PC-9 (cell line): ENCODE measurements at regions not wholly inside any gene's neighbourhood (a gene's known extent, or its start where the extent isn't known, plus 50 kb on each side); places are given as distances from the start of the nearest gene placed in this dataset.
"Not testable (repeated sequence)": the region's sequence is repeated elsewhere in the genome, so short reads cannot be mapped to it uniquely, and the experiment has no call there.

Experiments
- BruUV-seq: library from RNA; stranded (reverse); fragments of 400-500 nt; replicated peaks from 2 replicates; lab custom pipeline; 2021; lab: Mats Ljungman, UMichigan
- CTCF ChIA-PET: fragments of 300-600 bp; sonication (Branson Sonifier 250); formaldehyde crosslinking; loops from one replicate; lab custom pipeline; 2022; ENCODE audit warnings: antibody characterized with exemption; lab: Charles Lee
- POLR2A ChIA-PET: fragments of 300-600 bp; sonication (Branson Sonifier 250); formaldehyde crosslinking; loops from one replicate; lab custom pipeline; 2022; ENCODE audit warnings: antibody characterized with exemption; ENCODE audit not compliant: unreplicated experiment; lab: Charles Lee
- DNase-seq, 2 experiments: peaks; one replicate each; pipeline versions ENCODE4 v3.0.0 to v3.0.0-alpha.2; 2015 to 2022; ENCODE audit warnings: mixed read lengths in 1 of 2
- H2AFZ ChIP-seq: fragments of 200-600 bp; sonication (generic); 2 replicates; pipeline ENCODE4 v1.8.1; 2017; ENCODE audit warnings: antibody characterized with exemption
- H3F3A ChIP-seq: fragments of 200-600 bp; sonication (generic); 2 replicates; pipeline ENCODE4 v1.8.1; 2017; ENCODE audit warnings: antibody characterized with exemption, mild to moderate bottlenecking, low read depth; ENCODE audit not compliant: insufficient read depth
- H3K27ac ChIP-seq: fragments of 200-600 bp; sonication (generic); 2 replicates; pipeline ENCODE4 v1.6.1; 2016; ENCODE audit warnings: mixed run types
- H3K27me3 ChIP-seq: fragments of 200-600 bp; sonication (generic); 2 replicates; pipeline ENCODE4 v1.6.1; 2016; ENCODE audit warnings: low read depth, mixed run types; ENCODE audit not compliant: insufficient read depth
- H3K36me3 ChIP-seq: fragments of 200-600 bp; sonication (generic); 2 replicates; pipeline ENCODE4 v1.6.1; 2016; ENCODE audit warnings: low read depth, mixed run types
- H3K4me1 ChIP-seq: fragments of 200-600 bp; sonication (generic); replicated peaks from 2 replicates; pipeline ENCODE4 v1.6.1; 2016; ENCODE audit warnings: mixed run types; ENCODE audit not compliant: insufficient read depth
- H3K4me2 ChIP-seq: fragments of 200-600 bp; sonication (generic); 2 replicates; pipeline ENCODE4 v1.6.1; 2017; ENCODE audit warnings: mixed run types
- H3K4me3 ChIP-seq: fragments of 200-600 bp; sonication (generic); 2 replicates; pipeline ENCODE4 v1.6.1; 2016; ENCODE audit warnings: mixed run types
- H3K79me2 ChIP-seq: fragments of 200-600 bp; sonication (generic); 2 replicates; pipeline ENCODE4 v1.6.1; 2017; ENCODE audit warnings: low read depth, mixed run types
- H3K9me2 ChIP-seq: fragments of 200-600 bp; sonication (generic); 2 replicates; pipeline ENCODE4 v1.8.1; 2017; ENCODE audit warnings: mild to moderate bottlenecking; ENCODE audit not compliant: insufficient read depth
- H3K9me3 ChIP-seq: fragments of 200-600 bp; sonication (generic); 2 replicates; pipeline ENCODE4 v1.8.1; 2016; ENCODE audit warnings: low read depth; ENCODE audit not compliant: insufficient read depth
- H4K20me1 ChIP-seq: fragments of 200-600 bp; sonication (generic); 2 replicates; pipeline ENCODE4 v1.8.1; 2017; ENCODE audit not compliant: insufficient read depth
- CTCF ChIP-seq: fragments of 200-600 bp; sonication (generic); conservative IDR thresholded peaks from 2 replicates; pipeline ENCODE4 v1.6.1; 2017; ENCODE audit warnings: mixed run types, antibody characterized with exemption, mild to moderate bottlenecking, moderate library complexity
- EZH2 ChIP-seq: fragments of 200-600 bp; sonication (generic); IDR thresholded peaks from 2 replicates; pipeline ENCODE4 v1.8.0; 2017; ENCODE audit warnings: antibody characterized with exemption, low read depth
- intact Hi-C: fragments of 100-400 bp; cut with micrococcal nuclease; formaldehyde crosslinking; loops from one replicate; pipeline ENCODE4 v1.10.0; 2022; ENCODE audit not compliant: unreplicated experiment

GRCh38 chr14:37678916-37679315, 83.5 kb downstream of the TTC6 start:
- no peaks in the 10 kb centered on the region for H3K4me1 ChIP-seq
- no peaks in the 10 kb centered on the region for H3K36me3 ChIP-seq
- no peak overlapping the region for H3K27ac ChIP-seq
- BruUV-seq, result no TSS peak
- H3F3A ChIP-seq, result no peaks in the 10 kb centered on the region
- no peaks in the 10 kb centered on the region for H3K27me3 ChIP-seq
- TF ChIP-seq CTCF, result no peak
- TF ChIP-seq EZH2, result no peak
- ChIA-PET POLR2A (no interaction called here), CTCF (no interaction called here)
- intact Hi-C loops, result no loop called here
- H3K4me3 ChIP-seq, result no peak overlapping the region
- no peak overlapping the region for H2AFZ ChIP-seq
- H4K20me1 ChIP-seq, result no peaks in the 10 kb centered on the region
- no peaks in the 10 kb centered on the region for H3K9me3 ChIP-seq
- H3K79me2 ChIP-seq, result no peaks in the 10 kb centered on the region
- peak; percentile 22 to 40 for DNase-seq
- H3K4me2 ChIP-seq, result no peak overlapping the region
- no peaks in the 10 kb centered on the region for H3K9me2 ChIP-seq

- no peak overlapping the region for H3K4me3 ChIP-seq
- no peak for TF ChIP-seq CTCF
- TF ChIP-seq EZH2, result no peak
- H3K36me3 ChIP-seq, result no peaks in the 10 kb centered on the region
- no peak overlapping the region for H3K27ac ChIP-seq
- no peaks in the 10 kb centered on the region for H3K4me1 ChIP-seq
- no peak overlapping the region for H2AFZ ChIP-seq
- CTCF ChIA-PET, result no interaction called here
- no peaks in the 10 kb centered on the region for H4K20me1 ChIP-seq
- no peaks in the 10 kb centered on the region for H3K9me2 ChIP-seq
- H3F3A ChIP-seq, result no peaks in the 10 kb centered on the region
- H3K79me2 ChIP-seq, result no peaks in the 10 kb centered on the region
- POLR2A ChIA-PET, result no interaction called here
- intact Hi-C loops, result no loop called here
- BruUV-seq, result no TSS peak
- no peaks in the 10 kb centered on the region for H3K9me3 ChIP-seq
- DNase-seq, result no peak
- no peak overlapping the region for H3K4me2 ChIP-seq
- no peaks in the 10 kb centered on the region for H3K27me3 ChIP-seq
Observed at GRCh38 chr14:37681486-37681885, 86.1 kb downstream of the TTC6 start.

DNA sequence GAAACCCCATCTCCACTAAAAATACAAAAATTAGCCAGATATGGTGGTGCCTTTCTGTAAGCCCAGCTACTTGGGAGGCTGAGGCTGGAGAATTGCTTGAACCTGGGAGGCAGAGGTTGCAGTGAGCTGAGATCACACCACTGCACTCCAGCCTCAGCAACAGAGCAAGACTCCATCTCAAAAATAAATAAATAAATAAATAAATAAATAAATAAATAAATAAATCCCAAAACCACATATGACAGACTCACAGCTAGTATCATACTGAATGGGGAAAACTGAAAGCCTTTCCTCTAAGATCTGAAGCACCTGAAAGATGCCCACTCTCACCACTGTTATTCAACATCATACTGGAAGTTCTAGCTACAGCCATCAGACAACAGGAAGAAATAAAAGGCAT, 97.3 kb downstream of the TTC6 start:
- H3K27ac ChIP-seq, H3K4me3 ChIP-seq, POLR2A ChIA-PET, H3K9me3 ChIP-seq, H3K4me2 ChIP-seq, BruUV-seq, H3K79me2 ChIP-seq, H3F3A ChIP-seq, H3K4me1 ChIP-seq, H3K9me2 ChIP-seq, CTCF ChIA-PET, H4K20me1 ChIP-seq, H3K36me3 ChIP-seq, H3K27me3 ChIP-seq, H2AFZ ChIP-seq, DNase-seq, intact Hi-C loops: not testable (repeated sequence)

- H4K20me1 ChIP-seq, POLR2A ChIA-PET, H3K9me2 ChIP-seq, H3K4me3 ChIP-seq, H3K4me1 ChIP-seq, H2AFZ ChIP-seq, H3K27ac ChIP-seq, BruUV-seq, H3K27me3 ChIP-seq, DNase-seq, H3K4me2 ChIP-seq, H3K36me3 ChIP-seq, CTCF ChIA-PET, H3K79me2 ChIP-seq, H3F3A ChIP-seq, H3K9me3 ChIP-seq, intact Hi-C loops: not testable (repeated sequence)
Observed at GRCh38 chr14:37693420-37693819, 98.0 kb downstream of the TTC6 start.
